IMR-90 (cell line): ENCODE measurements at regions not wholly inside any gene's neighbourhood (a gene's known extent, or its start where the extent isn't known, plus 50 kb on each side); places are given as distances from the start of the nearest gene placed in this dataset.

ENCODE experiments used
- BHLHE40 ChIP-seq: fragments of 150-350 bp; IDR thresholded peaks from 2 replicates; pipeline ENCODE4 v1.6.1; 2016; ENCODE audit warnings: mild to moderate bottlenecking, low read depth, low read length
- CHD1 ChIP-seq: IDR thresholded peaks from 2 replicates; pipeline ENCODE4 v1.6.1; 2012; ENCODE audit warnings: low read depth, low read length, improper control_type of control experiment
- FOS ChIP-seq: fragments of 150-350 bp; IDR thresholded peaks from 2 replicates; pipeline ENCODE4 v1.6.1; 2016; ENCODE audit warnings: low read depth, low read length
- MAFK ChIP-seq: IDR thresholded peaks from 2 replicates; pipeline ENCODE4 v1.6.1; 2012; ENCODE audit warnings: low read depth, low read length, improper control_type of control experiment
- POLR2A ChIP-seq: IDR thresholded peaks from 2 replicates; pipeline ENCODE4 v1.6.1; 2012; ENCODE audit warnings: mild to moderate bottlenecking, low read depth, low read length
- RAD21 ChIP-seq: IDR thresholded peaks from 2 replicates; pipeline ENCODE4 v1.6.1; 2012; ENCODE audit warnings: low read length, improper control_type of control experiment
- RFX5 ChIP-seq: IDR thresholded peaks from 2 replicates; pipeline ENCODE4 v1.8.0; 2012; ENCODE audit warnings: low read depth, mild to moderate bottlenecking, low read length, moderate library complexity
- SMC3 ChIP-seq: fragments of 150-350 bp; IDR thresholded peaks from 2 replicates; pipeline ENCODE4 v1.6.1; 2016; ENCODE audit warnings: low read depth, mild to moderate bottlenecking, antibody characterized with exemption, low read length, moderate library complexity
- USF2 ChIP-seq: fragments of 150-350 bp; IDR thresholded peaks from 2 replicates; pipeline ENCODE4 v1.6.1; 2017; ENCODE audit warnings: mild to moderate bottlenecking, antibody characterized with exemption, low read length, low read depth
- TF ChIP-seq, protein P1 (sequence below): conservative IDR thresholded peaks from 2 replicates; pipeline ENCODE4 v1.5.1; 2012; ENCODE audit warnings: mild to moderate bottlenecking, low read depth, low read length, improper control_type of control experiment
- TF ChIP-seq, protein P2 (sequence below): fragments of 150-350 bp; IDR thresholded peaks from 2 replicates; pipeline ENCODE4 v1.6.1; 2016; ENCODE audit warnings: low read depth, mild to moderate bottlenecking, low read length, moderate library complexity, borderline replicate concordance

DNA sequence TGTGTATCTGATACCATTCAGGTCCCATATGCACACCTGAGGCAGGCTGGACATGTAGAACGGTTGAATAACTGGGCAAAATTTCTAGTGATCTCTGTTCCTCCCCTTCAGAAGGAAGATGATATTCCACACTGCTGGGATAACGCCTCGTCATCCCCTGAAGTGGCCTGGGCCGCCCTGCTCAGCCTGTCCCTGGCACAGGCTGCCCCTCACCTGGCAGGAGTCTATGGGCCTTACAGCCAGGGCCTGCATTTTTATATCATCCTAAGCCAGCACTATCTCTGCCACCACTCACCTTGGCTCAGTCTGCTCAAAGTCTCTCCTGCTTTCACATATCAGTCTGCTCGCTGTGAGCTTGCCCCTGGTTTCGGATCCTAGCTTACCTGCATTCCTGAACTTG is 209.2 kb downstream of the CSNK2A3 start:
- TF ChIP-seq CHD1: no peak
- TF ChIP-seq, protein P1, sequence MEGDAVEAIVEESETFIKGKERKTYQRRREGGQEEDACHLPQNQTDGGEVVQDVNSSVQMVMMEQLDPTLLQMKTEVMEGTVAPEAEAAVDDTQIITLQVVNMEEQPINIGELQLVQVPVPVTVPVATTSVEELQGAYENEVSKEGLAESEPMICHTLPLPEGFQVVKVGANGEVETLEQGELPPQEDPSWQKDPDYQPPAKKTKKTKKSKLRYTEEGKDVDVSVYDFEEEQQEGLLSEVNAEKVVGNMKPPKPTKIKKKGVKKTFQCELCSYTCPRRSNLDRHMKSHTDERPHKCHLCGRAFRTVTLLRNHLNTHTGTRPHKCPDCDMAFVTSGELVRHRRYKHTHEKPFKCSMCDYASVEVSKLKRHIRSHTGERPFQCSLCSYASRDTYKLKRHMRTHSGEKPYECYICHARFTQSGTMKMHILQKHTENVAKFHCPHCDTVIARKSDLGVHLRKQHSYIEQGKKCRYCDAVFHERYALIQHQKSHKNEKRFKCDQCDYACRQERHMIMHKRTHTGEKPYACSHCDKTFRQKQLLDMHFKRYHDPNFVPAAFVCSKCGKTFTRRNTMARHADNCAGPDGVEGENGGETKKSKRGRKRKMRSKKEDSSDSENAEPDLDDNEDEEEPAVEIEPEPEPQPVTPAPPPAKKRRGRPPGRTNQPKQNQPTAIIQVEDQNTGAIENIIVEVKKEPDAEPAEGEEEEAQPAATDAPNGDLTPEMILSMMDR: no peak
- TF ChIP-seq POLR2A: no peak
- no peak for TF ChIP-seq MAFK
- no peak for TF ChIP-seq RFX5
- no peak for TF ChIP-seq BHLHE40
- TF ChIP-seq FOS: no peak
- no peak for TF ChIP-seq SMC3
- no peak for TF ChIP-seq RAD21
- TF ChIP-seq USF2: no peak
- TF ChIP-seq, protein P2, sequence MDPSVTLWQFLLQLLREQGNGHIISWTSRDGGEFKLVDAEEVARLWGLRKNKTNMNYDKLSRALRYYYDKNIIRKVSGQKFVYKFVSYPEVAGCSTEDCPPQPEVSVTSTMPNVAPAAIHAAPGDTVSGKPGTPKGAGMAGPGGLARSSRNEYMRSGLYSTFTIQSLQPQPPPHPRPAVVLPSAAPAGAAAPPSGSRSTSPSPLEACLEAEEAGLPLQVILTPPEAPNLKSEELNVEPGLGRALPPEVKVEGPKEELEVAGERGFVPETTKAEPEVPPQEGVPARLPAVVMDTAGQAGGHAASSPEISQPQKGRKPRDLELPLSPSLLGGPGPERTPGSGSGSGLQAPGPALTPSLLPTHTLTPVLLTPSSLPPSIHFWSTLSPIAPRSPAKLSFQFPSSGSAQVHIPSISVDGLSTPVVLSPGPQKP: no peak
